ENCODE measurements at regions not wholly inside any gene's neighbourhood (a gene's known extent, or its start where the extent isn't known, plus 50 kb on each side); places are given as distances from the start of the nearest gene placed in this dataset.
"Not testable (repeated sequence)": the region's sequence is repeated elsewhere in the genome, so short reads cannot be mapped to it uniquely, and the experiment has no call there.

- no peak for DNase-seq (ENCODE audit: low read depth)
These were observed 211.9 kb downstream of the CXCL12 start for GRCh38 chr10:44172883-44173607.

- no peak for DNase-seq (ENCODE audit: low read depth)
These were observed 213.1 kb downstream of the CXCL12 start for GRCh38 chr10:44171765-44172164.

- no peak for DNase-seq (ENCODE audit: low read depth)
These were observed 216.4 kb downstream of the CXCL12 start for GRCh38 chr10:44168478-44168877.

GRCh38 chr10:44167752-44168151, 217.1 kb downstream of the CXCL12 start:
- no peak for DNase-seq (ENCODE audit: low read depth)

GRCh38 chr10:44166441-44166840, 218.5 kb downstream of the CXCL12 start:
- no peak for DNase-seq (ENCODE audit: low read depth)

- no peak for DNase-seq (ENCODE audit: low read depth)
These were observed 220.5 kb downstream of the CXCL12 start for GRCh38 chr10:44164251-44164956.

- DNase-seq (ENCODE audit: low read depth): no peak
These were observed 223.7 kb downstream of the CXCL12 start for GRCh38 chr10:44161184-44161583.

- DNase-seq (ENCODE audit: low read depth): no peak
These were observed 227.3 kb downstream of the CXCL12 start for GRCh38 chr10:44157574-44157973.

GRCh38 chr10:44154956-44155355, 229.9 kb downstream of the CXCL12 start:
- no peak for DNase-seq (ENCODE audit: low read depth)

- no peak for DNase-seq (ENCODE audit: low read depth)
These were observed 230.8 kb downstream of the CXCL12 start for GRCh38 chr10:44153918-44154670.

GRCh38 chr10:44143556-44143955, 241.3 kb downstream of the CXCL12 start:
- DNase-seq (ENCODE audit: low read depth): no peak

GRCh38 chr10:44132361-44133289, 252.3 kb downstream of the CXCL12 start:
- no peak for DNase-seq (ENCODE audit: low read depth)

- no peak for DNase-seq (ENCODE audit: low read depth)
These were observed 258.6 kb downstream of the CXCL12 start for GRCh38 chr10:44126291-44126717.

- no peak for DNase-seq (ENCODE audit: low read depth)
These were observed 259.0 kb downstream of the CXCL12 start for GRCh38 chr10:44125879-44126278.

- no peak for DNase-seq (ENCODE audit: low read depth)
These were observed 266.4 kb downstream of the CXCL12 start for GRCh38 chr10:44118500-44118899.

GRCh38 chr10:44116474-44116873, 268.4 kb downstream of the CXCL12 start:
- DNase-seq (ENCODE audit: low read depth): no peak

GRCh38 chr10:44115516-44115915, 269.4 kb downstream of the CXCL12 start:
- DNase-seq (ENCODE audit: low read depth): no peak

- no peak for DNase-seq (ENCODE audit: low read depth)
These were observed 270.5 kb downstream of the CXCL12 start for GRCh38 chr10:44114441-44114840.

GRCh38 chr10:44112280-44112679, 272.6 kb downstream of the CXCL12 start:
- not testable (repeated sequence) for DNase-seq (ENCODE audit: low read depth)

- no peak for DNase-seq (ENCODE audit: low read depth)
These were observed 279.2 kb downstream of the CXCL12 start for GRCh38 chr10:44105696-44106095.

- DNase-seq (ENCODE audit: low read depth): no peak
These were observed 282.1 kb downstream of the CXCL12 start for GRCh38 chr10:44102726-44103255.
